HG02763 (cell line): ENCODE measurements at regions not wholly inside any gene's neighbourhood (a gene's known extent, or its start where the extent isn't known, plus 50 kb on each side); places are given as distances from the start of the nearest gene placed in this dataset.
"Not testable (repeated sequence)": the region's sequence is repeated elsewhere in the genome, so short reads cannot be mapped to it uniquely, and the experiment has no call there.

ENCODE experiments used
- ATAC-seq: cut with Tn5 transposase; IDR thresholded peaks from one replicate; pipeline ENCODE4 v1.9.1; 2021; ENCODE audit warnings: mild to moderate bottlenecking, moderate library complexity; ENCODE audit not compliant: unreplicated experiment

DNA sequence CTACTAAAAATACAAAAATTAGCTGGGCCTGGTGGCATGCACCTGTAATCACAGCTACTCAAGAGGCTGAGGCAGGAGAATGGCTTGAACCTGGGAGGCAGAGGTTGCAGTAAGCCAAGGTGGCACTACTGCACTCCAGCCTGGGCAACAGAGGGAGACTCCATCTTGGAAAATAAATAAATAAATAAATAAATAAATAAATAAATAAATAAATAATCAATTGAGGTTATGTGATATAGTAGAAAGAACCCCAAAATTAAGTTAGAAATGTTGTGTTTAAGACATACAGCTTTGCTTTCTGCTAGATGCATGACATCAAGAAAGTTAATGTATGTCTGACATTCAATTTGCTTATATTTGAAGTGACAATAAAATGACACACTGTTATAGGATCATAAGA, 1277.7 kb upstream of the ADGRL2 start:
- ATAC-seq: not testable (repeated sequence)

DNA sequence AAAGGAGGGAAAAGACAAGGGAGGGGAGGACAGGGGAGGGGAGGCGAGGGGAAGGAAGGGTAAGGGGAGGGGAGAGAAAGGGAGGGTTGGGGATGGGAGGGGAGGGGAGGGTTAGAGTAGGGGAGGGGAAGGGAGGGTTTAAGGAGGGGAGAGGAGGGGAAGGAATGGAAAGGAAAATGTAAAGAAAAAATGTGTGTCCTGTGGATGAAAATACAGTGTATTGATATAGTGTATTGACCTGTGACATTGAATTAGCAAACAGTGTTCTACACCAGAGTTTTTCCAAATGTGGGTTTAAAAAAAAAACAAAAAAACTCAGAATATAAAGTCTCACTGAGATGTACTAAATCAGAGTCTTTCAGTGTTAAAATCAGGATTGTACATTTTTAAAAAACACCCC, 1279.8 kb upstream of the ADGRL2 start:
- no peak for ATAC-seq

DNA sequence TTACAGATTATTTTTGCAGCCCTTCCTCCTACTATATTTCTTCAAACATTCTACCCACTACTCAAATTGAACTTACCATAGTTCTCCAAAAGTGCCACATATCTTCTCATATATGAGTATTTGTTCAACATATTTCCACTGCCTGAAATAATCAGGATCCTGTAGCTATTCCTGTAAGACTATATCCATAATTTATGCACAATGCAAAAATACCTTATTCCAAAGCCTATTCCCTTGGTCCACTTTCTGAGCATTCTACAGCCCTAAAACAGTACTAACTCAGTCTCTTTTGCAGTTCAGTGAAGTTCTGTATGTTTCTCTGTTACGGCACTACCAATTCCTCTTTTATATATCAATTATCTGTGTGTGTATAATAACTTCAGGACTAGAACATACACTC, 1283.7 kb upstream of the ADGRL2 start:
- no peak for ATAC-seq

DNA sequence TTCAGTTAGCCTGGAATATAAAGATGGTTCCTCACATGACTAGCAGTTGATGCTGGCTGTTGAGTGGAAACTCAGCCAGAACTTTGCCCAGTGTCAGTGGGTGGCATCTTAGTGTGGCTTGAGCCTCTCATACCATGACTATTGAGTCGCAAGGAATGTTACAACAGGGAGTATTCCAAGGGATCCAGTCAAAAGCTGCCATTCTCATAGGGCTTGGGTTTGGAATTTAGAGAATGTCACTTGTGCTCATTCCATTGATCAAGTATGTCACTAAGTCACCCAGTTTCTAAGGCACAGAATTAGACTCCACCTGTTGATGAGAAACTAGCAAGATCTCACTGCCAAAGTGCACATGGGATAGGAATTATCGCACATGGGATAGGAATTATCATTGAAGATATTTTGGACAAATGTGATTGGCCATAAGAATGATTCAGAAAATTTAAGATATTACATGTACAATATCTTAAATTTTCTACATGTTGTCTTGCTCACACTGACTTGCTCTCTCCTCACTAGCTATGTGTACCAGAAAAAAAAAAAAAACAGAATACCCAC, 1290.7 kb upstream of the ADGRL2 start:
- ATAC-seq: no peak

DNA sequence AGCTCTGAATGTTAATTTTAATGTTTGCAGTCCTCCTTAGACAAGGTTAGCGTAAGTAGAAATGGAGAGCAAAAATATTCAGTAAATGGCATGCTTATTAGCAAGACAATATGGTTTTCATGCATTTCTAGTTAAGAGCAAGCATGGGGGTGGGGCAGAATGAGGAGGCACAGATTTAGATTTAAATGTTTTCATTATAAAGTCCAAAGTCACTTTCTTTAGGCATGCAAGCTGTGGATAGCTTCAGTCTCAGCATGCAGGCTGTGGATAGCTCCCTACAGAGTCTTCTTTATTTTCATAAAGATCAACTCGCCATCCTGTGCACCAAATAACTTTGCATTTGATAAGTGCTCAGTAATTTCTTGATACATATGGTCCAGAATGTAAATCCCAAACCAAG, 1294.5 kb upstream of the ADGRL2 start:
- no peak for ATAC-seq

DNA sequence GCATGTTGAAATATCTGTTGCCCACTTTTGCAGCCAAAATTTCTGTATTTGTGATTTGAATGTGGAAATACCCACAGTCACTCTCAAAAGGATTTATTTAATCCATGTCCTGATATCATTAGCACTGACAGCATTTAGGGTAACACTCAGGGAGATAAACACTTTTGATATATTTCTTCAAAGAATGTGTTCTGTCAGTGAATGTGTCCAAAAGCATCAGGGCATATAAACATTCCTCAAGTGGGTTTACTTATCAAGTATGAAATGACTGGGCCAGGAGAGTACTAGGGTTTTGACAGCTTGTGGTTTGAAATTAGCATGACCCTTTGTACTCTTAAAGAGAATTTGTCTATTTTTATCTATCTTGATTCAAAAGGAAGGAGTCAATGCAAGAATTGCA, 1302.1 kb upstream of the ADGRL2 start:
- ATAC-seq: no peak

DNA sequence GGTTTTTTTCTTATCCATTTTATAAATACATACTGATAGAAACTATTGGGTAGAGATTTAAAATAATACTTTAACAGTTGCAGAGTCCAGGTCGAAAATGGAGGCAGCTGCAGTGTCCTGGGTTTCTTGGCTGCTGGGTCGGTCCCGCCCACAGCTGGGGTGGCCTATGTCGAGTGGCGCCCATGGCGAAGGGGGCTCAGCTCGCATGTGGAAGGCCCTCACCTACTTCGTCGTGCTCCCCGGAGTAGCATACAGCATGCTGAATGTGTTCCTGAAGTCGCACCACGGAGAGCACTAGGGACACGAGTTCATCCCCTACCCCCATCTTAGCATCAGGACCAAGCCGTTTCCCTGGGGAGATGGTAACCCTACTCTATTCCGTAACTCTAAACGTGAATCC, 1304.9 kb upstream of the ADGRL2 start:
- ATAC-seq: no peak

DNA sequence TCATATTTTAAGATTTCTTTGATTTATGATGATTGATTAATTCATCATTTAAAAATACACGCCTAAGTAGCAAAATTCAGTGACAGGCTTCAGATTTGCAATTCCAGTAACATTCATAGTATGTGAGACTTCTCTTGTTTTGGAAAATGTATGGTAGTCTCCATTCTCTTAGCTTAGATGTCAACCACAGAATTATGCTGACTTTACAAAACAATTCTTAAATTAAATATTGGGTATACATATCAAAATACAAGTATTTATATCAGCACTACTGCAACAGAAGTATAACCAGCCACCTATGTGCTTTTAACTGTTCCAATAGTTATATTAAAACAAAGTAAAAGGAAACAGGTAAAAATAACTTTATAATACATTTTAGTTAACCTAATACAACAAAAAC, 1328.6 kb upstream of the ADGRL2 start:
- ATAC-seq: no peak

DNA sequence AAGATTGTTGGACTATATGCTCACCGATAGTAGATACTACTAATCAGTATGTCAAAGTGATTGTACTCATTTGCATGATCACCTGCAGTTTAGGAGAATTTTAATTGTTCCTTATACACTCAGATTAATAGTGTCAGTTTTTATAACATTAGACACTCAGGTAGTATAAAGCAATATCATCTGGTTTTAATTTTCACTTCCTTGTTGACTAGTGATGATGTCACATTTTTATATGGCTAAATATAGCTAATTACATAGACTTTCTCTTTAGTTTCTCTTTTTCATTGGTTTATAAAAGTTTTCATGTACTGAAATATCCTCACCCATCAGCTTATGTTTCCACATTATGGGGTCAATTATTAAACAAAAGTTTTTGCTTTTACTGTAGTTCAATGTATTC, 1332.4 kb upstream of the ADGRL2 start:
- no peak for ATAC-seq

DNA sequence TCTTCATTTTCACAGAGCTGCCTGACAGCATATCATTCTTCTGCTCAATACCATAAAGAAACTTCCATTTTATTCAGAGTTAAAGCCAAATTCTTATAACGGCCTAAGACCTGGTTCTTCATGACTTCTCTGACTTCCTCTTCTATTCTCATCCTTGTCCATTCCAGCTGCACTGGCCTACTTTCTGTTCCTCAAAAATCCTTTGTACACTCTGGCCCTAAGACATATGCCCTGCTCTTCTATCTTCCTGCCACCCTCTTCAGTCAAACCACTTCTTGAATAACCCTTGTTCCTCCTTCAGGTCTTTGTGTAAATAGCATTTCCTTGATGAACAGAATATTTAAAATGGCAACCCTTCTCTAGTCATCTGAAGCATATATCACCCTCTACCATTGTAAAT, 1338.7 kb upstream of the ADGRL2 start:
- ATAC-seq: no peak

DNA sequence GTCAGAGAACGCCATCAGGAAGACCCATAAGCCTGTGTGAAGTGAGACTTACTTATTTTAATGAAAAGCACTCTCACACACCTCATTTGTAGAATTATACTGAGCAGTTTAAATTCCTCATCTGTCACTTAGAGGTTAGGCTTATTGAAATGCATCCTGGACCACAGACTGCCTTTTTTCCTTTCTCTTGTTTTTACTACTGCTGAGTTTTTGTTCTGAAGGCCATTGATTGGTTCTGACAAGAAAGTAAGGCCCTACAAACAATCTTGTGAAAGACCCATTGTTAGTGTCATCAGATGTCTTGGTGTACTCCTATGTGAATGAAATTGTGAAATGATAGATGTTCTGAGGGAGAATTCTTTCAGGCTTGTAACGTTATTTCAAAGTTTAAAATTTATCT, 1343.3 kb upstream of the ADGRL2 start:
- ATAC-seq: no peak

DNA sequence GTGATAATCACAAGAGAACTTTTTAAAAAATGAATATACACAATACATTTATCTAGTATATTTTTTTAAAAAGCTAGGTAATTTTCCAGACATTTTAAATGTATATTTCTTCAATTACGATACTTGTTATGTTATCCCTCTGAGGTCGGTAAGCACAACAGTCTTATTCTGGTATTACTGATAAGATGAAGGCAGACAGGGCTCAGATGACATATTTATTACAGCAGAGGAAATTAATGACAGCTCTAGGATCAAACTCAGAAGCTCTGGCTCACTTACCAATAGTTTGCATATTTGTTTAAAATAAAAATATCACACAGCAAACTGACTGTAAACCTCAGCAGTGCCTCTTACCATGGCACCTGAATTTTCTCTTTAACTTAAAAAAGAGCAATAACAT, 1347.0 kb upstream of the ADGRL2 start:
- no peak for ATAC-seq

DNA sequence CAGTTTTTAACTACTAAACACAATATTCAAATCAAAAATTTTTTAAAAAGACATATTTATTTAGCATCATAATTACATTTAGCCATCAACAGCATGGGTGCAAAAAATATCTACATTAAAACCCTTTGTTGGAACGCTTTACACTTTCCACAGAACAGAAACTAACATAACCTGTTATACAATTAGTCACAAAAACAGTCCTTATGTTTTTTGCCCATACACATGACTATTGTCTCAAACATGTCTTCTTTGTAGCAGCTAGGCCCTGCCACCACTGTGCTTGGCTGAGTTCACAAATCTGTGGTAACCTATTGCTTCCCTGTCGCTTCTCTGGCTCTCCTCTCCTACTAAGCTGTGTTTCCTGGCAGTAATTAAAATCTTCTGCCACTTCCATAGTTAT, 1350.0 kb upstream of the ADGRL2 start:
- ATAC-seq: no peak

DNA sequence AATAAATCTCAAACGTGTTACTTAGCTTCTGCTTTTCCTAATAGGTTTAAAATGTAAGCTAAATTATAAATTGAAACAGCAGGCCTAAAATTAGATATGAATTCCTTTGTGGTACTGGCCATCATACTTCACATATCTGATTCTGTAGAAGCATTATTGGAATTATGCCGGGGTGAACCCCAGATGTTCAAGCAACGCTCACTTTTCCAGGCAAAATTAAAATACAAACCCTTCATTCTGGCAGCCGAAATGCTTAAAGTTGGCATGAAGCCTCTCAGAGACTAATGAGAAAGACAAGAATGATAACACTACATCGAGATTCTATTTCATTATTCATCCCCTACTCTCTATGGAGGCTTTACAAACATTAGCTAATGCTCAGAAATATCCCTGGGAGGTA, 1352.7 kb upstream of the ADGRL2 start:
- no peak for ATAC-seq

DNA sequence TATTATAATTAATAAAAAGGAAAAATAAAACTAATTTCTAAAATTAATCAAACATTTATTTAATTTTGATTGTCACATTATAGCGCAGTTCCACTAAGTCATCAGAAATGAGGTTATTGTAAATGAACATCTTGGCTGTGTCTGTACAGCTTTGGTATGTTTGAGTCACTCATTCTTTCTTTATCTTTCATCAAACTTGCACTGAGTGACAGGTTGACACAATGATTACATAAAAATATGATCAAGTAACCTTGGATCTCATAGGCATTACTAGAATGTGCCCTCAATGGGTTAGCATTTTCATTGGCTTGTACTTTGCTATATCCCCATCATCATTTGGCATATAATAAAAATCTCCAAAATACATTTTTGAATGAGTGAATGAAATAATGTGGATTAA, 1353.2 kb upstream of the ADGRL2 start:
- no peak for ATAC-seq

DNA sequence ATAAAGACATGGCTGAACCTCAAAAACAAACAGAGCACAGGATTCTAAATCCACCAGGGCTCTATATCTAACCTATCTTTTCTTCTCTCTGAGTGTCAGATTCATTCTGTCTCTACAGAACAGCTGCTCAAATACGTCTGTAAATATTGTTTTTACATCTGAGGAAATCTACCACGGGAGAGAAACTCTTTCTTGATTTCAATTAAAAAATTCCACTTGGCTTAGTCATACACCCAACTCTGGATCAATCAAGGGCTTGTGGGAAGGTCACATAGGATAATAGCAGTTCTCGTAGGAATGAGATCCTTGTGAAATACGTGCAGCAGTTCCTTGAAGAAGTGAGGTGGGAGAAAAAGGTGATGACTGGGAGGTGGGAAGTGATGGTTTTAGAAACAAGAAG, 1355.7 kb upstream of the ADGRL2 start:
- no peak for ATAC-seq

DNA sequence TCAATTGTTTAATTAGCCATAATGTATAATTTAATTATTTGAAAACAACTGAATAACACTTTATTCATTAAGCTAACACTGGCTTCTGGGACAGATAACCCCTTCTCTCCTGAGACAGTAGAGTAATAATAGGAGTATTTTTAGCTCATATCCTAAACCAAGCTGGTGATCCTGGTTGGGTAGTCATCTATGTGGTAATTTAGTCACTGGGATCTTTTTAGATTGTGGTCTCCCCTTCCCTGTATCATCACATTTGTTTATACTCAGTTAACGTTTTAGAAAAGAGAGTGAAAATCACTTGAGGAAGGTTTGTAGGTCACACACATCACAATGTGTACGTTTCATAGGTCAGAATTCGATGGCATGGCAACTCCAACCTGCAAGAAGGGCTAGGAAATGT, 1356.6 kb upstream of the ADGRL2 start:
- ATAC-seq: no peak

DNA sequence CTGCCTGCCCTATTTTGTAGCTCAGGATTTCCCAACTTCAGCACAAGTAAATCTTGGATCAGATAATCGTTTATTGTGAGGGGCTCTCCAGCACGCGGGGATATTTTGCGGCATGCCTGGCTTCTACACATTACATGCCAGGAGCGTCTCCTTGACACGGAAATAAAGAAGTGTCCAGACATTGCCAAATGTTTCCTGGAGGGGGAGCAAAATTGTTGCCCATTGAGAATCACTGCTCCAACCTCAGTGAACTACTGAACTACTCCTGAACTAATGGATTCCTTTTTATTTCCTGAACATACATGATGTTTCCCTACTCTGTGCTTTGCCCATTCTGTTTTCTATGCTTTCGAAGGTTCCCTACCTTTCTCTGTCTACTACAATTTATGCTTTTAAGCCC, 1359.1 kb upstream of the ADGRL2 start:
- no peak for ATAC-seq

DNA sequence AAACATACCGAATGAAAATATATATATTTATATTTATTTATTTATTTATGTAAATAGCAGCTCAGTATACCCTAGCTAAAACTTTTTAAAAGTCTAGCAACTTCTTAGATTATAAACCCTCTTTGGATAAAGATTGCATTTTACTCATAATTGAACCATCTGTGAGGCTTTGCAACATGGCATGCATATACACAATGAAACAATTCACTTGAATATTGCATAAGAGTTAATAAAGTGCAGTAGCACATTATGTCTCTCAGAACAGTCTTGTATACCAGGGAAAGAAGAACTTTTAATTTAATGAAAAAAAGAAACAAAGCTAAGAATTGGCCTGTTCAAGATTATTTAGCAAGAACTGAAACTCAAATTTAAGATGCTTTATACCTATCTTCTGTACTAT, 1363.9 kb upstream of the ADGRL2 start:
- no peak for ATAC-seq

DNA sequence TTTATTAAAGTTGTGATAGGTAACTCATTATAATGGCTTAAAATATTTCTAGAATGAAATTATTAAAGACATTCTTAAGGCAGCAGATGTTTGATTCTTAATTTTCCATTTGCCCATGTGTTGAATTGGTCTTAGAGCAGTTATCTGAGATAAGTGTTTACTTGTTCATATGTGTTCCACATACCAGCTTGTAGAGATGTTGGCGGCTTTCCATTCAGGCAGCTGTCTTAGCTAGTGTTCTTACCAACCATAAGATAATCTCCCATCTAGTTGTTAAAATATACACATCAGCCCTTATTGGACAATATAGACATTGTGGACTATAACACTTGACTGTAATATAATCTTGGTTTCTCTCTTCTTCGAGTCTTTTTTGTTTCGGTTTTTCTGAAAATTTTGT, 1372.9 kb upstream of the ADGRL2 start:
- ATAC-seq: no peak

DNA sequence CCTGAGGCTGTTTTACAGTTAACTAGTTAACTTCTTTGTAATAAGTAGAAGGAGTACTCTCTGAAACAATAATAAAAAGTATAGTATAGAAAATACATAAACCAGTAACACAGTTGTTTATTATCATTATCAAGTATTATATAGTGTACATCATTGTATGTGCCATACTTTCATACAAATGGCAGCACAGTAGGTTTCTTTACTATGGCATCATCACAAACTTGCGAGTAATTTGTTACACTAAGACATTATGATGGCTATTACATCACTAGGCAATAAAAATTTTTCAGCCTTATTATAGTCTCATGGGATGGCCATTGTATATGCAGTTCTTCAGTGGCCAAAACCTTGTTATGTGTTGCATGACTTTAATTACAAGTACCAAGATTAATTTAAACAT, 1376.5 kb upstream of the ADGRL2 start:
- ATAC-seq: no peak

DNA sequence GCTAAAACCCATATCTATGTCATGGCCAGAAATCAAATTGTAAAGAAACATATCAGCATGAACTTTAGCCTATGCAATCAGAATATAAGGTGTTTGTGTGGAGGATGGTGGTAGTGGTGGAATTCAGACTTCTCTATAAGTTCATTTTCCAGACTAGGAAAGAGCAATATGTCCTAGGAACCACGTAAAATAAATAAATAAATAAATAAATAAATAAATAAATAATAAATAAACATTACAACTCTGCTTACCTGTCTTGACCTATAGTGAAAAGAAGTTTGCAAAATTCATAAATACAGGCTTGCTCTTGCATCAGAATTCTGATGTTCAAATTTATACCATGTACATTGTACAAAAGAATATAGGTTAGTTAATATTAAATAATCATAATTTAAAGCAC, 1382.6 kb upstream of the ADGRL2 start:
- no peak for ATAC-seq

DNA sequence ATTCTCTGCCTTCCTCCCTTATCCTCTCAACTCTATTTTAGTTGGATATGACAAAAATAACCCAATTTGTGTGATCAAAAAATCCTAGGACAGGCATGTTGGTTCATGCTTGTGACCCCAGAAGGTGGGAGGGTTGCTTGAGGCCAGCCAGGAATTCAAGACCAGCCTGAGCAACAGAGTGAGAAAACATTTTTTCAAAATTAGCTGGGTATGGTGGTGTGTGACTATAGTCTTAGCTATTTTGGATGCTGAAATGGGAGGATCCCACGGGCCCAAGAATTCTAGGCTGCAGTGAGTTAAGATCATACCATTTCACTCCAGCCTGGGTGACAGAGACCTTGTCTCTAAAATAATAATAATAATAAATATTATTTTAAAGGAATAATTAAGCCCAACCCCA, 1383.1 kb upstream of the ADGRL2 start:
- ATAC-seq: no peak

DNA sequence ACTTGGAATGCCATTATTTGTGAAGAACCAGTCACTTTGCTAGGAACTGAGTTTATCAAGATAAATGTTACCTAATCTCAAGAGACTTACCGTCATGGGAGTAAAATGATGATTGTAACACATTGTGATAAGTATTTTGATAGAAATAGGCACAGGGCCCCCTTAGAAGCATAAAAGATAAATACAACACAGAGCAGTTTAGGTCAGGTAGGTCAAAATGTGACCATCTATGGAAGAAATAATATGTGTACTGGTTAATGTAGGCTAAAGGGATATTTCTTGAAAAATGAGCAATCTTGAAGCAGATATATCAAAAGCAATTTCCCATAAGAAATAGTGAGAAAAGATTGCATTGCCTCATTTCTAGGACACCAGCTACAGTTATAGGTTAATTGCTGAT, 1386.8 kb upstream of the ADGRL2 start:
- ATAC-seq: no peak
